NCI-H128 (cell line): ENCODE measurements at regions not wholly inside any gene's neighbourhood (a gene's known extent, or its start where the extent isn't known, plus 50 kb on each side); places are given as distances from the start of the nearest gene placed in this dataset.

ENCODE experiments used
- DNase-seq: peaks from one replicate; lab custom pipeline; 2025; ENCODE audit not compliant: unreplicated experiment; lab: John Stamatoyannopoulos, UW

DNA sequence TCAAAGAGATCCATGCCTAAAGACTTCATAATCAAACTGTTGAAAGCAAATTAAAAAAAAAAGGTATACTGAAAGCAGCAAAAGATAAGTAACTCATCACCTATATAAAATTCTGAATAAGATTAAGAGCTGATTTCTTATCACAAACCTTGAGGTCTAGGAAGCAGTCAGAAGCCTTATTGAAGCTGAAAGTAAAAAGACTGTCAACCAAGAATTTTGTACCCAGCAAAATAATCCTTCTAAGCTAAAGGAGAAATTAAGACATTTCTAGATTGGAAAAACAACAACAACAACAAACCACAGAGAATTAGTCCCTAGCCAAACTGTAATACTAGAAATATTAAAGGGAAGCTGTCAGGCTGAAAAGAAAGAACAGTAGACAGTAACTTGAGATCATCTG, 622.9 kb downstream of the PCDH7 start:
- no peak for DNase-seq

DNA sequence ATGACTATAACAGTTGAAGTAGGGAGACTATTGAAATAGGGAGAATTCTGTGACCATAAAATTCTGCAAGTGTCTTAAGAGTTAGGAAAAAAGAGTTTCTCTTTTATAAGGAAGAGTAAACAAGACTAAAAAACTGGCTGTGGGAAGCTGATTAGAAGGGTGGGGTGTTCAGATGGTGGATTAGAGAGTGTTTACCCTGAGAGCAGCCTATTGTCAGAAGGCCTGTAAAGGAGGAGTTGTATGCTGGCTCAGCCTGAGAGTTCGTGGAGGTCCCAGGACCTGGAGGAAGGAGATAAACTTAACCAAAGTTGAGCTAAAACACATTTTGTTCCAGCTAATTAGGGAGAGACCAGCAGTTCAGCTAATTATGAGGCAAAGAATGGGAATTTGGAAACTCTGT, 629.7 kb downstream of the PCDH7 start:
- no peak for DNase-seq

DNA sequence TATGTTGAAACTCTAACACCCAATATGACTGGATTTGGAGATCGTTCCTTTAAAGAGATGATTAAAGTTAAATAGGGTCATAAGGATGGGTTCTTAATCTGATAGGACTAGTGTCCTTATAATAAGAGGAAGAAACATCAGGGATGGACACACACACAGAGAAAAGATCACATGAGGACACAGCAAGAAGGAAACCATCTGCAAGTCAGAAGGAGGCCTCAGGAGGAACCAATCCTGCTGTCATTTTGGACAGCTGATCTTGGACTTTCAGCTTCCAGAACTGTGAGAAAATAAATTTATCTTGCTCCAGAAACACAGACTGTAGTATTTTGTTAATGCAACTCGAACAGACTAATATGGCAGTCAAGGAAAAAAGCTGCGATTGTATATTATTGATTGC, 631.5 kb downstream of the PCDH7 start:
- DNase-seq: no peak

DNA sequence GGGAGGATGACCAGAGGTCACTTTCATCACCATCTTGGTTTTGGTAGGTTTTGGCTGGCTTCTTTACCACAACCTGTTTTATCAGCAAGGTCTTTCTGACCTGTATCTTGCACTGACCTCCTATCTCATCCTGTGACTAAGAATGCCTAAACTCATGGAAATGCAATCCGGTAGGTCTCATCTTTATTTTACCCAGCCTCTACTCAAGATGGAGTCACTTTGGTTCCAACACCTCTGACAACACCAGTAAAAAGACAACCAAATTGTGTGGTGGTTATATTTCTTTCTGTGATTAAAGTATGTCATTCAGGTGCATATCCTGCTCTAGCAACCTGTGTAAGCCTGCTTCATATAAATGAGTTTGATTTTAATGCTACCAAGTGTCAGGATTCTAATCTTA, 636.7 kb downstream of the PCDH7 start:
- DNase-seq: no peak

DNA sequence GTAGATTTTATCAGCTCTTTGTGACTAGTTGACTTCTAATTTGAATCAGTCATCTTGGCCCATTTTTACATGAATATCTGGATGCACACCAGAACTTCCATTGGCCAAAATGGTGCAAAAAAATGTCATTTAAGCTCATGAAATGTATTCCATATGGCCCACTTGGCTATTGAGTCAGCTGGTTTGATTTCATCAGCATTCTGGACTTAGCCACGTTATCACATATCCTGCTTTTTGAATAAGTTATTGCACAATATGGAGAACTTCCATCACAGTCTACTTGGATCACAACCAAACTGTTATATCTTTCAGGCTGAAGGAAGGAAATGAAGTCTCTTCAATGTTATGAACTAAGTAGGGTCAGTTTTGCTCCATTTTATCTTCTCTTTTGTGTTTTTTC, 640.6 kb downstream of the PCDH7 start:
- DNase-seq: no peak

DNA sequence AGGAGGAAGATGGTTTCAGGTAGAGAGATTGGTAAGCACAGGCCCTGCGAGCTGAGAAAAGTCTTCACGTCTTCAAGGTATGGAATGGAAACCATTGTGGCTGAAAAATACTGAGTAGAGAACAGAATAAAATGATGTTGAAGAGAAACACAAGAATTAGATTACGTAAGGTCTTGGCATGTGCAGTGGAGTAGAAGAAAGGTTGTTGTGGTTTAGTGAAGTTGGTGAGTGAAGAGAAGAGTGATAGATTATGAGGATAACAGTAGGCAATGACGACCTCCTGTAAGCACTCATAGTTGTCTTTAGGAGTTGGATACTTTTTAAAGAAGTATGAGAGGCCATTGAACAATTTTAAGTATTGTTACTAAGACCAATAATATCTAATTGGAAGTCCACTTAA, 642.6 kb downstream of the PCDH7 start:
- no peak for DNase-seq

DNA sequence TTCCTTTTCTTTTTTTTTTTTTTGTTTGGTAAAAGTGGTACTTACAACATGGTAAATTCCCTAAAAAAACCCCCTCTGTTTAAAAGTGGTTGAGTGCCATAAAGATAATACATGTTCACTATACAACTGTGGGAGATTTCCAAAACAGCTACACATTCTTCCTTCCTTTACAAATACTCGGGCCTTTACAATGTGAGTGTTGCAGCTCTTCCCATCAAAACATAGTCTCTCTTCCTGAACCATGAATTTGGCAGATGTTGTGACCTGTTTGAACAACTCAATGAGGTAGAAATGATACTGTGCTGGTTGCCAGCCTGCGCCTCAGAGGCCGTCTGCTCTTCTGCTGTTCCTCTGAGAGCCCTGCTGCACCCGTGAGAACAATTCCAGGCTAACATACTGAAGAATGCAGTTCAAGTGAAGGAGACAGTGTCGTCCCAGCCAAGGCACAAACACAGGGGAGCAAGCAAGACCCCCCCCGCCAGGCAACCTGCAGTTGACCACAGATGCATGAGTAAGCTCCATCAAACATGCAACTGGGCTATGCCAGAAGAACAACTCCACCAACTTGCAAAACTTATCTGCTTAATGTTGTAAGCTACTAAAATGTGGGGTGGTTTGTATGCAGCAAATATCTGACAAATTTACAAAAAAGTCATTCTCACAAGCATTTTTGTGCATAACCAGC, 645.0 kb downstream of the PCDH7 start:
- no peak for DNase-seq

DNA sequence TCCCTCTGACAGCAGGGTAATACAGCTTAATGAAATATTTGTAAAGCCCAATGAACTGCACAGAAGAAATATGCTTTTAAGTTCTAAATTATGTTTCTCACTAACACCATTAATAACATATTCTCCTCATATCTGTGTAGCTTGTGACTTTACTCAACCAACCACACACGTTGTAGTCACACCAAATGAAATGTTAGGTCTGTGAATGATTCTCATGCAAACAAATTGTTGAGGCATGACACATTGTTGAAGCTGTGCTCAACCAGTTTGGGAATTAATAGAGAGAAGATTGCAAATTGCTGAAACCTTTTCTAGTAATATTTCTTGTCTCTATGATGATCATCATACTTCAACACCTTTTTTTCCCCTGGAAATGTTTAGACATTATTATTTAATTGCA, 645.9 kb downstream of the PCDH7 start:
- no peak for DNase-seq

DNA sequence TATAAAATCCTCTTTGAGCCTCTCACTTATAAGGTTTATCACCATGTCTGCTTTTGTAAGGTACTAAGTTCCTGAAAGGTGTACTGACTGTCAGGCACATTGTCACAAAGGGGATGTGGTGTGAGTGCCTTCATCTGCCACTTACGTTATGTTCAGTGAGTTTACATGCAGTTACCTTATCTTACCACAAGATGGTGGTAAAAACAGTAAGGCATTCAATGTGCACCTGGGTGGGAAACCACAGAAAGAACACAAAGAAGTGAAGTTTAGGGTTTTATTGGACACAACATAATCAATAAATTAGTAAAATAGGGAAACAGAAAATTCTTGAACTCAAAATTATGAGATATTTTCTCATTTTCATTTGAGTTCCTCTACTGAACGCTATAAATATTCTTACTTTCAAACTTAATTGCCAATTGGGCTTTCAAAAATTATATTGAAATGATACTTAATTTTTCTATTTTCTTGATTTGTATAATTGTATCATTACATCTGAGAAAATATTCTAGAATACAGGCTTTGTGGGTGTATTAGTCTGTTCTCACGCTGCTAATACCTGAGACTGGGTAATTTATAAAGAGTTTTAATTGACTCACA, 650.8 kb downstream of the PCDH7 start:
- peak; percentile 3 for DNase-seq

DNA sequence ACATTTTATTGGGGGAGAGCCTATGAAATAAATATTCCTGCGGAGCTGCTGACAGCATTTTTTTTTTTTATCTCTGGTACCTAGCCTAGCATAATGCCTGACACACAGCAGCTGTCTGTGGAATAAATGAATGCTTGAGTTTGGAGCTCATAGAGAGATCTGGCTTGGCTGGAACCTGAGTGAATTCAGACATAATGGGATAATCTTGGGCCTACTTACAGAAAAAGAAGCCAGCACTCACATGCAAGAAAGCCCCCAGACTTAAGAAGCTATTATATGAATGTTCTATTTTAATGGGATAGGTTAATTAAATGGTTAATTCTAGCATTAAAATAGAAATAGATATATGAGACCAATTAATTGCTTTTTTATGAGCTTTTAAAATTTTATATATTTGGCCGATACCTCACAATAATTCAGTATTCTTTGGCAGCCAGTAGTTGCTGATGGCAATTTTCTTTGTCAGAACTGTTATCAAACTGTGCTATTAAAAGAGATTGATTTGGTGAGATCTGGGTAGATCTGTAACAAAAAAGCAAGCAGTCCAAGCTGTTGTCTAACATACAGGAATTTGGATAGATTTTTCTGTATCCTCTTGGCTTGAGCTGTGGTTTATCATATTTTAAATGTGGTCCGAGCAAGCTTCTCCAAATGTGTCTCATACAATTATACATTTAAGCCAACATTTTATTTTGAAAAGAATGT, 654.2 kb downstream of the PCDH7 start:
- DNase-seq: no peak

DNA sequence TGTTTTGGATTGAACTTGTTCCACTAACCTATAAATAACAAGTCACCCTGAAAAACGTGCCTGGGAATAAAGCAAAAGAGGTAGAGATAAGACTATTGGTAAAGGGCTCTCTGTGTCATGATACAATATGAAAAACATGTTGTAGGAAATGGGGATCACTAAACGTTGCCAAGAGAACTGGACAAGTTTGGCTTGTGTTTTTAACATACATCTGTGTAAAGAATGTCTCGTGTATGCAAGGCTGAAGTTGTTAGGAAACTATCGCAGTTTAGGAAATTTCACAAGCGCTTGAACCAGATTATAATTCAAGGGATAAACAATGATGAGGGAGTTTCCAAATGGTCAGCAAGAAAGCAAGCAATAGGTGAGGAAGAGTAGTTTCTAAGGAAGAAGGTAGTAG, 655.8 kb downstream of the PCDH7 start:
- no peak for DNase-seq

DNA sequence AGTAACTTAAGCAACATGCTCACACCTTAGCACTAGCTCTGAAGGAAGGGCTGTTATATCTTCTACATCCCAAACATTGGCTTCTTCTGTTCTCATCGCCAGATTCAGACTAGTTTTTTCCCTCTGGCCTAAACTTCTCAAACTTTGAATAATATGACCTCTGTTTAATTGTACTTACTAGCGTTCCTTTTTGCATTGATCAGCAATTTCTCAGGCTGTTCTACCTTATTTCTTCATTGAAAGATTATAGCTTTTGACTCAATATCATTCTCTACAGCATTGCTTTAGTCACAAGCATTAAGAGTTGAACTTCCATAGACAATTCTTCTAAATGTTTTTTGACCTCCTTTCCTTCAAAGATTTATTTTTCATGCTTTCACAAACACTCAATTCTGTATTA, 659.2 kb downstream of the PCDH7 start:
- DNase-seq: no peak

DNA sequence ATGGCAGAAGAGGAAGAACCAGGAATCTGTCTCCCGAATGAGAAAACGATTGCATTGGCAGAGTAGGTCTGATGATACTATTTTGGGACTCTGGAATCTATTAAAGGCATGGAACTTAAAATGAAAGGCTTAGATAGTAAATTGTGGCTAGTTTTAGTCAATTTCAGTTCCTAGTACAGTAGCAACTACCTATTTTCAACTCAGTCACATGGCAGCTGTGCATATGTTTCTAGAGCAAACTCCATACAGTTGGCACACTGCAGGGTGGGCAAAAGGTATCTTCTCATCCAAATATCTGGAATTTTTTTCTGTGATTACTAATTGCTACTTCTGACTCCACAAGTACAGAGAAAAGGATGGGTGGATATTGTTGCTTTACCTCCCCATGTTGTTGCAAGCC, 663.6 kb downstream of the PCDH7 start:
- no peak for DNase-seq

DNA sequence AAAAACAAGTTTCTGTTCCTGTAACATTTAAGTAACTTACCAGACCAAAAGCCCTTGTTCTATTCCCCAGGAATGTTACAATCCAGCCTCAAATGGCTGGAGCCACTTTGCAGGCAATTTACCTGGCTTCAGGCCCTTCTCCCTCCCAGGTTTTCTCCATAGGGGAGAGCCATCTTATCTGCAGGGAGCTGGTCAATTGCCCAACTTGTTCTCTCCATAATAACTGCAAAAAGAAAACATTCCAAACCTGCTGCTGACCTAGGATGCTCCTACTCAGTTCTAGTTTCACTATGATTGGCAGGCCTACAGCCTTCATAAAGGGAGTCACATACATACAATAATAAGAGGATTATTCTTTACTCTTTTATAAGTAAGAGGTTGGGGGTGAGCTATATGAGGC, 670.7 kb downstream of the PCDH7 start:
- DNase-seq: no peak

DNA sequence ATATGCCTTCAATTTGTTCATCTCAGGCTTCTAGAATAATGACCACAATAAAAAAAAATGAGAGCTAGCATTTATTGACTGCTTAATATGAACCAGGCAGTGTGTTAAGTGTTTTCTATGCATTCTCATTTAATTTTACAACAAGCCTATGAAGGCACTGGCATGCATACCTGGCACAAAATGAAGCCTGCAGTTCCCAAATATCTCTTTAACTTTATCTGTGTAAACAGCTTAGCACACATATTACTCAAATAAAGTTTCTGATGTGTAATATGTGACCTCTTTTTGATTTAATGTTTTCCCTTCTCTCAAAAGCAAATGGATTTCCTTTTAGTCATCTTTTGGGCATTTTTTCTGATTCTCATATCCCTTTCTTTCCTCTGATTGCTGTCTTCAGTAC, 671.8 kb downstream of the PCDH7 start:
- no peak for DNase-seq

DNA sequence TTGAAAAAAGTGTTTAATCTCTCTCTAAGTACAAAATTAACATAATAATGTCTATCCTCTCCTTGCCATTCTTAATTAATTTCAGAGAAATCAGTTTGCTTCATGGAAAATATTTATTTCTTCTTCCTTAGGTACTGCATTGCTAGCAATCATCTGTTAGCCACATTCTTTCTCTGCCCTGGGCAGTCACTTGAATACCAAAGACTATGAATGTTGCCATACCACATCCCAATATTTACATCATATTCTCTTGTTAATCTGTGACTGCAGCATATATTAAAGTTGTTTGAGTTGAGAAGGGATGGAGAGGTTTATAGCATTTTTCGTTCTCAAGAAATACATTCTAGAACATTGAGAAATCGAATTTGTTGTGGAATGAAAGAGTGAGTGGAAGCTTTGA, 672.8 kb downstream of the PCDH7 start:
- no peak for DNase-seq

DNA sequence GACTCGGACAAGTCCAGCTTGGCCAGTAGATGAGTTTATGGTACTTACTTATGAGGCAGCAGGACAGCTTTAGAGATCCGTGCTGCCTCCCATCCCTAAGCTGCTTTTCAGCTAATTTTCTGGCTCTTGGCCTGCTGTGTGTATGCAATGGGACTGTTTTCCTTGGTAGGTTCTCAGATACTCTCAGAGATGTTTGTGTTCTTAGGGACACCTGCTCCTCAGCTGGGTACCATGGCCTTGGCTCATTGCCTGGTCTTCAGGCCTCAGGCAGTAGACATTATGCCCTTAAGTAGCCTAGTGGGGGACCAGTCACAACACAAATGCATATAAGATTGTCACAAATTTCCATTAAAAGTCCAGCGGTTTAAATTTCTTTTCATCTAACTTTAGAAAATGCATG, 688.0 kb downstream of the PCDH7 start:
- no peak for DNase-seq

DNA sequence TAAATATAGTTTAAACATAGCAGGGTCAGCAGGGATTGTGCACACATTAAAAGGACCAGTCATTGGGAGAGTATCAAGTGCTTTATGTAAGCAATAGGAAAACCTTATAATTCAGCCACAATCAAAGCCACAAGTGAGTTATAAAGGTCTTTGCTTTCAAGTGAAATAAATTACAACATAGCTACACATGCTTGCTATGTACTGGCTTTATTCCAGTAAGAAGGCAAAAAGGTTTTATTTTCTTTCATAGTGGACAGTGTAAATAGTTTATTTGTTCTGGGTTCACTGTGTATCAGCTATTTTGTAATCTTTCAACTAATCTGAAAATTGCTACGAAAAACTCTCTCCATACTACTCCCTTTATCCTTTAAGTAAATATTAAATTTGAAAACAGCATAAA, 691.4 kb downstream of the PCDH7 start:
- no peak for DNase-seq

DNA sequence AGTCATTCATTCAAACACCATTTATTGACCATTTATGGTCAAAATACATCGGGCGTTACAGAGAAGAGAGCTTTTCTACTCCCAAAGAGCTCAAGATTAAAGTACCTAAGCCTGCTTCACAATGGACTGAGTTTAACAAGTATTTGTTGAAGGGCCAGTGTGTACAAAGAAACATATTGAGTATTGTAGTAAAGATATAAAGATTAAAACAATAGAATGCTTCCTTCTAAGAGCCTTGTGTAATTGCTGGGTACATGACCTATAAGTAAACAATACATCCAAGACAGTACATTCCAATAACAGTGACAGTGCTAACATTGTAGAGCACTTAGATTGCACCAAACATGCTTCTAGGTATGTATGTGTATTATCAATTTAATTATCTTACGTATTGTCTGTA, 695.5 kb downstream of the PCDH7 start:
- no peak for DNase-seq

DNA sequence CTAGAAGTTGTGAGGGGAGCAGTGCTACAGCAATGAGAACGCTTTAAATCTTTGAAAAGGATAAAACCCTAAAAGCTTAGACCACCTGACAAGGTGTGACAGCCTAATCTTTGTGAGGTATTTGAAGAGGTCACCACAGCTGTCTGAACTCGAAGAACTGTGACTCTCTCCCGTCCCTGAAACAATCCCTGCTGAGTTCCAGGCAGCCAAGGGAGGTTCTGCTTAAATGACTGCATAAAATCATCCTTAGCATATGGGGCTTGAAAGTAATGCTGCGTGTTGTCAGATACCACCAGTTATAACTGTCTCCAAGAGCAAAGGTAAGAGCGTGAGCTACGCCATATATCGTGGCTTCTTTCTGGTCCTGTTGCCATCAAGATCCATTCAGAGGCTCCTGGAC, 696.3 kb downstream of the PCDH7 start:
- DNase-seq: no peak

DNA sequence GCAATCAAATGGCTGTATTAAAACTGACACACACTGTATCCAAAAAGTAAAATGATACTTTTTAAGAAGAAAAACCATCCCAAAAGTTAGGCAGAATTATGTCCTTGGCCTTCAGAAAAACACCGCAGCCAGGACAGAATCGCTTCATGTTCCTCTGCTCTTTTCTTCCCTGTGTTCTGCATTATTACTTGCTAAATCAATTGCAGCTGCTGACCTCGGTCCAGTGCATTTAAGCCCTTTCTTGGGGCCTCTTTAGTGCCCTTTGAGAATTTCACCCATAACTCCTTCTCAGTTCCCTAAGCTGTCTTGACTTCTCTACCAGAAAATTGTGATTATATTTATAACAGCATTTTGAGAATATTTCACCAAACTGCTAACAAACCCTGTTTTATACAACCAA, 696.9 kb downstream of the PCDH7 start:
- no peak for DNase-seq

DNA sequence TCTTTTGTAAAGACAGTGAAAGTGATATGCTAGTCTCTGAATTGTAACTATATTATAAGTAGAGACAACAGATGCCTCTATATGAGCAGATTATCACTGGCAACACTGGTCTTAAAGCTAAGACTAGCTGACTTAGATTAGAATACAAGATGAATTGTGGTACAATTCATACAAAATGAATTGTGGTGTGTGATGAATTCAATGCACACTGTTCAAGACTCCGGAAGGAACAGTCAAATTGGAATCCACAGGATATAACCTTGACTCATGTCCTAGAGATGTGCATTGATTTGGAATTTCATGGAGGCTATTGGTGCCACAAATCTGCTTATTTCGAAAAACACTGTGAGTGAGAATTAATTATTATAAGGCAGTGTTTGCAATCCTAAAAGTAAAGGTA, 701.8 kb downstream of the PCDH7 start:
- DNase-seq: no peak

DNA sequence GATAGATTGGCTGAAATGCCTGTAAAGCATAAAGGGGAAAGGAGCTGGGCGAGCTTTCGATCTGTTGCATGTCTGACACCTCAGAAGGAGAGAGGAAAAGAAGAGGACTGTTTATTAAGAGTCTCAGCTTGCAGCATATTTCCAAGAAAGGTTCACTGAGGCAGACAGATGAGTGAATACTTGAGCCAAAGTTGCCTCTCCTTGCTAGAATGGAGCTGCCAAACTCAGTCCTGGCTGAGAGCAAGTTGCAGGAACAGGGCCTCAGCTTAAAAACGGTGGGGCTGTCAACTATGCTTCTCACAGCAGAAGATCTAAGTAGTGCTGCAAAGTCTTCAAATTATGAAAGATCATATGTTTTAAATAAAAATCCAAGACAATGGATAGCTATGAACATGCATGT, 707.5 kb downstream of the PCDH7 start:
- no peak for DNase-seq
